HG03354 (cell line): ENCODE measurements at regions not wholly inside any gene's neighbourhood (a gene's known extent, or its start where the extent isn't known, plus 50 kb on each side); places are given as distances from the start of the nearest gene placed in this dataset.

Experiments
- ATAC-seq: cut with Tn5 transposase; IDR thresholded peaks from one replicate; pipeline ENCODE4 v1.9.1; 2021; ENCODE audit warnings: mild to moderate bottlenecking; ENCODE audit not compliant: unreplicated experiment, poor library complexity, severe bottlenecking

DNA sequence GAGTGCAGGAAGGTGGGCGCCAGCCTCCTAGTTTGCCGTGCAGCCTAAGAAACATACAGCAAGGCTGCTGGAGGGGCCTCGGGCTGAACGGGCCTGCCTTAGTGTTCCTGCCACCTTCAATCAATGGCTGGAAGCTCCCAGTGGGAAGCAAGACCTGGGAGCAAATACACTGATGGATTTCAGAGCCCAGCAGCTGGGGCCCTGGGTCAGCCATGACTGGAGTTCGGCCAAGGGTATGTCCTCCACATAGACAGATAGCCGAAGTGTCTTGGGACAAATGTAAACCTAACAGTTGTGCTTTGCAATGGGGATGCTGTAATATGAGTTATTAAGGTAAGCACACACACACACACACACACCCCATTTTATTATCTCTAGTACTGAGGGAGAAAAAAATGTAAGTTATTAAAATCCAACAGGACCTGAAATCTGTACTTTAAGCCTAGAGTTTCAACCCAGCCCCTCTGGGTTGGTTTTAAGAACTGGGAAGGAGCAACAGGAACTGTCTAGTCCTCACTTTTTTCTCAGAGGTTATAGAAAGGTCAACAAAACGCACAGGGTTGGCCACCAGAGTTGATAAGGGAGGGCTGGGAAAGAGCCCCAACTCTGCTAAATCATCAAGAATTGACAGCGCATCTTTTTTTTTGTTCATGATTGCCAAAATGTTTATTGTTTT lies 50.0 kb upstream of the CELF2 start:
- no peak for ATAC-seq
